ENCODE measurements at regions not wholly inside any gene's neighbourhood (a gene's known extent, or its start where the extent isn't known, plus 50 kb on each side); places are given as distances from the start of the nearest gene placed in this dataset.
"Not testable (repeated sequence)": the region's sequence is repeated elsewhere in the genome, so short reads cannot be mapped to it uniquely, and the experiment has no call there.

DNA sequence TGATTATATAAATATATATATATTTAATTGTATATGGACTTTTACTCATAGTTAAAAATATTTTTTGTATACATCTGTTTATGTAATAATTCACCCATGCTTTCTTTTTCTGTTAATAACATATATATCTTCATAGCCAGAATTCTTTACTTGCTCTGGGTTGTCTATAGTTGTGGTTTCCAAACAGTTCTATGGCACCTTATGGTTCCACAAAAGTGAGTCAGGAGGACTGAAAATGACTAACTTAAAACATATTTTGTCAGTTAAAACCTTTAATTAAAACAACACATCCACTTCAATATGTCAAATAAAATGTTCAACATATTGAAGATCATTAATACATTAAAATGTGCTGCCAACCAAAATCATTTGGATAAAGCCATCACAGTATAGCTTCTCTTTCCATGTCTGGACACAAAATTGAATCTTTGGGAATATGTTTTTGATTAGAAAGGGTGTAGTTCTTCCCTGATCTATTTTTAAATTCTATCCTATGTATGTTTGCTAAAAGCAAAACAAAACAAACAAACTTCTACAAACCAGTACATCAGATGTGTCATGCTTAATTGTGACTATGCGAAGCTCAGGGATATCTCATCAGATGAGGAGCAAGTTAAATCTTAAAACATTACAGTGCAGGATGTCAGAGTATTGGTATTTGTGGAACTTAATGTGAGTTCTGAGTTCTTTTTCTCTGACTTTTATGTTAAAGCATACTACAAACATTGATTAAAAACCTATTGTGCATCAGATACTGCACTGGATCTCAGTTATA, 1488.4 kb upstream of the TENM4 start:
- DNase-seq (ENCODE audit: insufficient read length, low spot score) (no peak), FAIRE-seq (no peak)

DNA sequence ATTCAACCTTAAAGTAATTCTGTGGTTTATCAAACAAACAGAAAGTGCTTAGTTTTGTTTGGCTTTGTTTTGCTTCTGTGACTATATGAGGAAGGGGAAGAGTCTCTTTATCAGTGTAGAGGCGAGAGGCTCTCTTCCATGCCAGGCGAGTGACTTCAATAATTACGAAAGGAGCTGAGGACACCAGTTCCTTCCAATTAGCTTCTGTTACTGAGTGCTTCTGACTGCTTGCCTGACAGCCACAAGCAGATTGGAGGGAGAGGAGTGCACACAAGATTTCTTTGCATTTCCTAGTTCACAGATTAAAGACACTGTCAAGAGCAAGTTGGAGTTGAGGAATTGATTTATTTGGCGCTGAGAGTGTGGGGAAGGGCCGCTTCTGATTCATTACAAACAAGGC, 1484.5 kb upstream of the TENM4 start:
- DNase-seq (ENCODE audit: insufficient read length, low spot score) (no peak), FAIRE-seq (no peak)

DNA sequence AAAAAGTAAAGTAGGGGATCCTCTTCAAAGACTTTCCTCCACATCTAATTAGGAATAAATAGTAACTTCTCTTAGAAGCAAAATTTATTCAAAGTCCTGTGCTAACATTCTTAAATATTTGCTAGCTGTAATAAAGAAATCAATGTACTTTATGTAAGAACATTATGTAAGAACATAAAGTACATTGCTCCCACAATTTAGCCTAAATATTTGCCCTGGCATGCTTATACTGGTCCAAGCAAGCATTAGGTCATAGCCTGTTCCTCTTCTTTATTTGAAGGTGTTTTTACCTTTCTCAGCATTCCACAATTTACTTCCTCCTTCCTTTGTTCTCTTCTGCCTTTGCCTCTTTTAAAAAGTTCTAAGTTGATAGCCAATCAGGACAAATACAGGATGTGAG, 1480.5 kb upstream of the TENM4 start:
- DNase-seq (ENCODE audit: insufficient read length, low spot score); FAIRE-seq: not testable (repeated sequence)

DNA sequence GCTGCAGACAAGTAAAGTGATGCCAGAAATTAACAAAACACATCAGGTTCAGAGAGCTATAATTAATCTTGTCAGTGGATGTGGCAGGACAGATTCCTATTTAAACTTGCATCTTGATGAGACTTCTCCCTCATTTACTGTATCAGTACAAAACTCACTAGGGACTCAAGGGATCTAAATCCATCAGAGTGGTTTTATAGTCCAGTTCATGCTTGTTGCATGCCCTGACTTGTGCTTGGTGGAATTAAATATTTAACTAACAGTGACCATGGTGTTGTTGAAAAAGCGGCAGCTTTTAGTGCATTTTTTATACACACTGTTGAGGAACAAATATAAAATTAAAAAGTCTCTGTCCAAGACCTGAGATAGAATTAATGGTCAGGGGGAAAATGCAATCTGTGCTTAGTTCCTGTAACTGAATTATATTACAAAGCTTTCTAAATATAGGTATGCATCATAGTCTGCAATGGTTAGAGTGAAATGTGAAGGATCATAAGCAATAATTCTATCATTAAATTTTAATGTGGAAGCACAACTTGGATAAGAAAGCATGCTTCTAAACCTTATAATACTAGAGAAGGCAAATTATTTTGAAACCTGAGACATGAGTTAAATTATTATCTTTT, 1475.5 kb upstream of the TENM4 start:
- FAIRE-seq (no peak), DNase-seq (ENCODE audit: insufficient read length, low spot score) (no peak)

DNA sequence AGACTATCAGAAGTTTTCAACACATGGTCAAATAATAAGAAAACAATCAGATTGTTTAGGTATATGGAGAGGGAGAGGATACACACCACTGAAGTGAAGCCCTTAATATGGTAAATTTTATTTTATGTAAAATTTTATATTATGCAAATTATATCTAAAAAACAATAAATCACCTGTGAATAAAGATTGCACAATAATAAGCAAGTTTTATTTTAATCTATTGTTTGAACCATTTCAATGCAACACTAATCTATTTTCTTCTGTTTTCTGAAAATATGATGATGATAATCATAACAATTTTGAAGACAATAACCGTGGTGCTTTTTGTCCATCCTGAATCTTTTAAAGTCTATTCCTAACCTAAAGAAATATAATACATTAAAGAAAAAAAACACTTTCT, 1473.5 kb upstream of the TENM4 start:
- DNase-seq (ENCODE audit: insufficient read length, low spot score) (no peak), FAIRE-seq (no peak)

DNA sequence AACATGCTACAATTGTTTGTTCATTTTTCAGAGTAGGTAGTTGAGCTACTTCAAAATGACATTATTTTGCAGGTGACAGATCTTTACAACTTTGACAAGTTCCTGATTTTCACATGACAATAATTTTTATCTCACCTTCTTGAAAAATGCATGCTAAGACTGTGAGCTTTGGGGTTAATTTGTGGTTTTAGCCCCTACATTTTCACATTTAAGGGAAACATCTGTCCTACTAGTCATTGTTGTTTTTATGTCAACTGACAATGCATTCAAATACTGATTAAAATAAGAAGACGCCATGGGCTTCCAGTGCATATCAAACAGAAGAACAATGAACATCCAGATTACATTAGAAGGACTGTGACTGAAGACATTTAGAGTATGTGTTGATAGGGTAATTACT, 1470.8 kb upstream of the TENM4 start:
- FAIRE-seq (no peak), DNase-seq (ENCODE audit: insufficient read length, low spot score) (no peak)

DNA sequence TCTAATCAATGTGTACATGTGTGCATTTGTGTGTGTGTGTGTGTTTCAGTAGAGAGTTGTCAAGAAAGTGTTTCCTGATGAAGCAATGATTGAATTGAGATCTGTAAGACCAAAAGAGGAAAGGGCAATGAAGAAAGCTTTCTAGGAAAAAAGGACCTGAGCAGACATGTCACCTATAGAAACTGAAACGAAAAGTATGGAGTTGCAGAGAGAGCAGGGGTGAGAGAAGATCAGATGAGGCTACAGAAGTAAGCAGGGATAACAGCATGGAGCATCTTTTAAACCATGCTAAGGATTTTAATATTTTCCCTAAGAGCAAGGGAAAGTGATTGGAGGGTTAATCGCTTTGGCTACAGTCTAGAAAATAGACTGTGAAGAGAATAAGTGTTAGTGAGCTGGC, 1459.4 kb upstream of the TENM4 start:
- FAIRE-seq = no peak
- DNase-seq (ENCODE audit: insufficient read length, low spot score) = no peak

DNA sequence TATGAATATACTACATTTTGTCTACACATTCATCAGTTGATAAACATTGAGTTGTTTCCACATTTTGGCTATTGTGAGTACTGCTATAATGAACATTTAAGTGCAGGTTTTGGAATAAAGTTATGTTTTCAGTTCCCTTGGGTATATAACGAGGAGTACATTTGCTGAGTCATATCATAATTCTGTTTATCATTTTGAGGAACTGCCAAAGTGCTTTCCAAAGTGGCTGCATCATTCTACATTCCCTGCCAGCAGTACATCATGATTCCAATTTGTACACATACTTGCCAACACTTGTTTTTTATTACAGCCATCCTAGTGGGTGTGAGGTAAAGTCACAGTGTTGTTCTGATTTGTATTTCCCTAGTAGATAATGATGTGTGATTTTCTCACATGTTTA, 1458.6 kb upstream of the TENM4 start:
- no peak for DNase-seq (ENCODE audit: insufficient read length, low spot score)
- no peak for FAIRE-seq

DNA sequence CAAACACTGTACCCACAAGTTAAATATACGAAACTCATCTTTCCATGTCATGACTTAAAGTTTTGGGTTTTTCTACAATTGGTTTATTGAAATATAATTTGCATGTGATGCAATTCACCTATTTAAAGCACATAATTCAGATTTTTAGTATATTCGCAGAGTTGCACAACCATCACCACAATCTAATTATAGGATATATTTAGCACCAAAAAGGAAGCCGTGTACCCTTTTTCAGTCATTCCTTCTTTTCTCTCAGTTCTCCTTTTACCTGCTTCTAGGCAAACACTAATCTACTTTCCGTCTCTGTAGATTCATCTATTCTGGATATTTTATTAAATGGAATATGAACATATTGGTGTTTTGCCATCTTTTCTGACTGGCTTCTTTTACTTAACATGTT, 1458.1 kb upstream of the TENM4 start:
- no peak for FAIRE-seq
- no peak for DNase-seq (ENCODE audit: insufficient read length, low spot score)

DNA sequence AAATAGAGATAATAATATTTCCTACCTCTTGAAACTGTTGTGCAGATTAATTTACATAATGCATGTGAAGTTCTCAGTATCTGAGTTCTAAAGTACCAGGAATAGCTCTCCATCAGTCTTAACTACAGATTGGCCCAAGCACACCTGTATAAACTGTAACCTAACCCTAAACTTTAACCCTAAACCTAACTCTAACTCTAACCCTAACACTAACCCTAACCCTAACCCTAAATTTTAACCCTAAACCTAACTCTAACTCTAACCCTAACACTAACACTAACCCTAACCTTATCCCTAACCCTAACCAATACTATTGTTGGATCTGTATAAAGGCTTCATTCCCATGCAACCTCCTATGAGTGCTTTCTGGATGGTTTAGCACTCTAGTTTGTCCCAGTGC, 1445.9 kb upstream of the TENM4 start:
- DNase-seq (ENCODE audit: insufficient read length, low spot score) (no peak), FAIRE-seq (no peak)

DNA sequence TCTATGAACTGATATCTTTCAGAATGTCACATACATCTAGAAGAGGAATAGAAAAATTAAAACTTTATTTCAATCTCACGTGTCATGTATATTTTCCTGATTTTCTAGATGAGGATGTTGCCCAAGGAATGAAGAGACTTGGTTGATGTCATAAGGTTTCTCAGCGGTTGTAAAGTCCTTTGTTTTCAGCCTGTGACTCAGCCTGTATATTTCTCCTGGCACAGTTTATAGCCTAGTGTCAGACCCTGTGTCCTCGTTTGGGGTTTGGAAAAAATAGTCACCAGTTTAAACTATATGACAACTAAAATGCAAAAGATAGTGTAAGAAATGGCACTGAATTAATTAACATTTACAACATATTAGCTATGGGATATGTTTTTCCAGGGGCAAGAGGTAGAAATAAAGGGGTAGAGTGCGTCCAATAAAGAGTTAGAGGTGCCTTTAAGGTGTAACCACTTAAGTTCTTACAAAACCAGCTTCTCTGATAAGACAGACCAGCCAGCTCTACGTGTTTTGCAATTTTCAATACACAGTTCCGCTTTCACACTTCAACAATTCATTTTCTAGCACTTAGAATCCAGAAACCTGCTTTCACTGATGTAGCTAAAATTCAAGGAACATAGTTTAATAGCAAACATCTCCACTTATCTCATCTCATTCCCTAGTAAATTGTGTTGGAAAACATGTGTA, 1432.6 kb upstream of the TENM4 start:
- no peak for FAIRE-seq

DNA sequence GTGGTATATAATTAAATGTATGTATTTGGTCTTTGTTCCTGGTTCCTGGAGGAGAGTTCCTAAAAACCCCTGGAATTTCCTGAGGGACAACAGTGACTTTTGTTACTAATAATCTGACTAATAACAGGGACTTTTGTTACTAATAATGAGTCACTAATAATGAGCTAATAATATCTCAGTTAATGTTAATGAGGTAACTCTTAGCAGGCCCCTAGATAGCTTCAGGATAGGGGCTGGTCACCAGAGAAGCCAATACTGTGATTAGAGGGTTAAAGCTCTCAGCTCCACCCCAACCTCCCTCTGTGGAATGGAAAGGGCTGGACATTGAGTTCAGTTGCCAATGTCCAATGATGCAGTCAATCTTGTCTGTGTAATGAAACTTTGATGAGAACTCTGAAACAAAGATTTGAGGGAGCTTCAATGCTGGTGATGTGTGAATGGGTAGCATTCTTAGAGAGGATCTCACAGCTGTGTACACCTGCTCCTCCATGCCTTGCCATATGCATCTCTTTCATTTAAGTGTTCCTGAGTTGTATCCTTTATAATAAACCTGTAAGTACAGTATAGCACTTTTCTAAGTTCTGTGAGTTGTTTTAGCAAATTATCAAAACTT, 1431.4 kb upstream of the TENM4 start:
- FAIRE-seq (no peak), DNase-seq (ENCODE audit: insufficient read length, low spot score) (no peak)

More for the DNA sequence above, 1432.6 kb upstream of the TENM4 start:
- DNase-seq (ENCODE audit: insufficient read length, low spot score) = no peak

DNA sequence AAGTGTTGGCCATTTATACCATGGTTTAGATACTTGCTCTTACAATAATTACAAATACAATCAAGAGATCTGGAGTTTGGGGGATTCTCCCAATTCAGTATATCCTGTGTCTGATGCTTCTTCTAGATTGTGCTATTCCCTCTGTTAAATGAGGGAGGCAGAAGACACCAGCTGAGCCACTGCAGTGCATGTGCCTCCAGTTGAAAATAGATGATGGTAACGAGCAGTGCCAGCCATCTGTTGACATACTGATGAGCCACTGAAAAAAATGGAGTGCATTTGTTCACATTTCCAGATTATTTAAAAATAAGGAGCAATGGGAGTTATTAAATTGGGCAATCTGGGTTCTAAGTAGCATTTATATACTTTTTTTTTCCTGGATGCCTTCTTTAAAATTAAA, 1428.0 kb upstream of the TENM4 start:
- no peak for DNase-seq (ENCODE audit: insufficient read length, low spot score)

DNA sequence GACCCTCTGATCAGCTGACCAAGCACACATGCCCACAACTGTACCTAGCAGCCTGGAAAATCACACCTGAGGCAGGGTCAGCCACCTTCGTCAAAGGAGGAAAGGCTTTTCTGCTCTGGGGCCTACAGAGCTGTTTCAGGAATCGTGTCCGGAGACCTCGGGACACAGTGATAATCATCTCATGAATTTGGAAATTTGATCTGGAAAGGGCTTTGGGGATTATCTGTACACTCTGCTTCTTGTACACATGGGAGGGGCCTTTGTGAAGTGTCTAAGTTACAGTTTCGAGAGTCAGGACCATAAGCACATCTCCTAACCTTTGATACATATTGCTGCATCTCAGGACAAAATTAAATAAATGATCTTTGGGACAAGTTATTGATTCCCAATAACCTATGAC, 1421.2 kb upstream of the TENM4 start:
- no peak for FAIRE-seq
- no peak for DNase-seq (ENCODE audit: insufficient read length, low spot score)

More for the DNA sequence above, 1428.0 kb upstream of the TENM4 start:
- no peak for FAIRE-seq

DNA sequence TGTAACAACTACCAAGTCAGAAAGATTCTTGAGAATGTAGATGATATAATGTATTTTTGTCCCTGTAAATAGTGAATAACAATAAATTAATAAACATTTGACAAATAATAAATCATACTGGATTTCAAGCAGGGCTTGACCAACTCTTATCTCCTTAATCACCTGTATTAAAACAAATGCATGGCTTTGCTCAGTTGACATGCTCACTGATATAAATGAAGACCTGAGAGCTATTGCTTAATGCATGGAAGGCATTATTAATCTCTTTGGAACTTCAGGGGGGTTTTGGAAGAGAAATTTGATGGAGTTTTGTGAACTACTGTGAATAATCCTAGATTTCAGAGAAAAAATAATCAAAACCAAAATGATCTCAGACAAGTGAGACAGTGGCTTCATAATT, 1420.4 kb upstream of the TENM4 start:
- DNase-seq (ENCODE audit: insufficient read length, low spot score) = no peak
- FAIRE-seq = no peak

DNA sequence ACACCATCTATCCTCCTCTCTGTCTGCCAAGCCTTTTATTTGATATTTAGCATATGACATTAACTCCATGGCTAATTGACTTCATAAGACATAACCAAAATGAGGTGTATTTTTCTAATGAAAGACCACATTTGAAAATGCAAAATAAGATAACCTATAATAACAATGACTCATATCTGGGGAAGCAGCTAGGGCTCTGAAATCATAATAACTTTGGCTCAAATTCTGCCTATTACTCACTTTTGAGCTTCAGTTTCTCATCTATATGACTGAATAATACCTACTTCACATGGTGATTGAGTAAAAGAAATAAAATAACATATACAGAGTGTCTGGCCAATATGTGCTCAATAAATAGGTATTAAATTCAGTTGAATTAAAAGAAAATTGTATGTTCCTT, 1419.8 kb upstream of the TENM4 start:
- DNase-seq (ENCODE audit: insufficient read length, low spot score) = no peak
- no peak for FAIRE-seq

DNA sequence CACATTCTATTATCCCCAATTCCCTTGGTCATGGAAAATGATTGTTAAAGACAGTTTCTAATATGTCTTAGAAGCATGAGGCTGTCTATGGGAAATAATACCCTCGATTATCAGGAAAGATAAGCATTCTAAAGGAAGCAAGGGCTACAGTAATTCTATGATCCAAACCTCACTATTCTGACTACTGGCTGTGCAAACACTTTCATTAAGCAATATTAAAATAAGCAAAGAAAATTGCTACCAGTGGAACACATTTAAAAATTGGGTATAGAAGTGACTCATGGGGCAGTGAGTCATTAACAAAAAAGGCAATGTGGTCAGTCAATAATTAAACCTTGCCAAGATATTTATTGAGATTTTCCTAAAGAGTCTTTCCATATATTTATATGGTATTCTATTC, 1415.2 kb upstream of the TENM4 start:
- DNase-seq (ENCODE audit: insufficient read length, low spot score) (no peak), FAIRE-seq (no peak)

DNA sequence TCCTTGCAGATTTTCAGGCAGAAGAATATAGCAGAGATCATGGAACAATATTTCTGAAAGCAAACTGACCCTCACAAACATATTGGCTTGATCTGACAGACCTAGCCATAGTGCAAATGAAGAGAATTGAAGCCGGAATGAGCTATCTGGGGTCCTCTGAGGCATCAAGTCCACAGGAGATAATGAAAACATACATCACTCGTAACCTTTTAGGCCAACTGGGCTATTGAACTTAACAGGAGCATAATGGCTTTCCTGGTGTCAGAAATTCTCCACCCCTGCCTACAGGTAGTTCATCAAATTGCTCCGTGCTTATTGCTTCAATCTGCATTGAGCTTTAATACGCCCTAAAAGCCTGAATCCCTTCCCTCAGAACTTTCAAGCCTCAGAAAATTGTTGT, 1414.6 kb upstream of the TENM4 start:
- no peak for FAIRE-seq

DNA sequence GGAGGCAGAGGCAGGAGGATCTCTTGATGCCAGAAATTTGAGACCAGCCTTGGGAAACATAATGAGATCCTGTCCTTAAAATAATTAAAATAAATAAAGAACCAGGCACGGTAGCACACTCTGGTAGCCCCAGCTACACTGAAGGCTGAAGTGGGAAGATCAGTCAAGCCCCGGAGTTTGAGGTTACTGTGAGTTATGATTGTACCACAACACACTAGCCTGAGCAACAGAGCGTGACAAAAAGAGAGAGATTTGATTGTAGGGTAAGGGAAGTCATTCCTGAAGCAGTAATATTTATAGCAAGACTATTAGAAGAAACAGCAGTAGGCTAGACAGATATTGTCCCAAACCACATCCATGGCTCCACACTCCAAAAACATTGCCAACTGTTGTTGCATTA, 1408.4 kb upstream of the TENM4 start:
- DNase-seq (ENCODE audit: insufficient read length, low spot score) = no peak
- no peak for FAIRE-seq

More for the DNA sequence above, 1414.6 kb upstream of the TENM4 start:
- no peak for DNase-seq (ENCODE audit: insufficient read length, low spot score)

DNA sequence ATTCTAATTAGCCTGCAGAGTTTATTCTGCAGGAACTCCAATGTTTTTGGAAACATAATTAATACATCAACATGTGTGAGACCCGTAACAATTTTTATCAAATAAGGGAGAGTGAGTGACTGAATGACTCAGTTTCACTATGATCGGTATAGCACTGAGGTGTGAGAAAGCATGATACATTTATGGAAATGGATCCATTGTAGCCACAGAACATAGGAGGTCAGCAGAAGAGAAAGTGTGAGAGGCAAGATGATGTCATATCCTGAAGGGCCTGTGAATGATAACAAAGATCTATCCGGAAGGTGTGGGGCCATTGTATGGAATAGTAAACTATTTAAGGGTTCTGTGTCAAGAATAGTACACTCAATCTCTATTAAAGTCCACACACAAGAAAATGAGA, 1406.1 kb upstream of the TENM4 start:
- FAIRE-seq (no peak), DNase-seq (ENCODE audit: insufficient read length, low spot score) (no peak)

DNA sequence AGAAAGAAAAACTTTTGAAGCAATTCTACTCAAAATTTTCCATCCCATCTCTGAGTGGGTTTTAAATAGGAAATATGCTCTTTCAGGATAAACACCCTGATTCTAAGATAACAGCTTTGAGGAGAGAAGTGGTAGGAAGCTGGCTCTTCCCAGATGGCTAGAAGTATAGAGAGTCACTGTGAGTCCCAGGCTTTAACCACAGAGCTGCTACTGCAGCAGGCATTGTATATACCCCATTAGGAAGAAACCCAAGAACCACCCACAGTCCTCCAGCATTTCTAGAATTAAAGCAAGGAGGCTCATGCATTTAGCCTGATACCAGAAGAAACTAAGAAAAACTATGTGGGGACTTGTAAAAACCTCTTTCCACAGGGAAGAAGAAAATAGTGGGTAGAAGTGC, 1405.6 kb upstream of the TENM4 start:
- FAIRE-seq = no peak
- no peak for DNase-seq (ENCODE audit: insufficient read length, low spot score)
